GM19452 (cell line): ENCODE measurements at regions not wholly inside any gene's neighbourhood (a gene's known extent, or its start where the extent isn't known, plus 50 kb on each side); places are given as distances from the start of the nearest gene placed in this dataset.
"Not testable (repeated sequence)": the region's sequence is repeated elsewhere in the genome, so short reads cannot be mapped to it uniquely, and the experiment has no call there.

Experiments
- ATAC-seq: cut with Tn5 transposase; IDR thresholded peaks from one replicate; pipeline ENCODE4 v1.9.1; 2021; ENCODE audit not compliant: unreplicated experiment

GRCh38 chr5:135160036-135160675 is 126.1 kb upstream of the PITX1 start:
- no peak for ATAC-seq

- no peak for ATAC-seq
These were observed 125.6 kb upstream of the PITX1 start for GRCh38 chr5:135159626-135160025.

GRCh38 chr5:135158982-135159381 is 125.0 kb upstream of the PITX1 start:
- no peak for ATAC-seq

GRCh38 chr5:135158314-135158697 is 124.3 kb upstream of the PITX1 start:
- no peak for ATAC-seq

GRCh38 chr5:135157421-135158313 is 123.6 kb upstream of the PITX1 start:
- ATAC-seq: no peak

- no peak for ATAC-seq
These were observed 122.8 kb upstream of the PITX1 start for GRCh38 chr5:135156715-135157404.

- no peak for ATAC-seq
These were observed 122.3 kb upstream of the PITX1 start for GRCh38 chr5:135156337-135156714.

GRCh38 chr5:135155616-135156214 is 121.7 kb upstream of the PITX1 start:
- no peak for ATAC-seq

GRCh38 chr5:135154961-135155360 is 120.9 kb upstream of the PITX1 start:
- no peak for ATAC-seq

- no peak for ATAC-seq
These were observed 120.2 kb upstream of the PITX1 start for GRCh38 chr5:135154197-135154596.

GRCh38 chr5:135153661-135154060 is 119.6 kb upstream of the PITX1 start:
- no peak for ATAC-seq

GRCh38 chr5:135153259-135153658 is 119.2 kb upstream of the PITX1 start:
- ATAC-seq: no peak

GRCh38 chr5:135151660-135152059 is 117.6 kb upstream of the PITX1 start:
- not testable (repeated sequence) for ATAC-seq

GRCh38 chr5:135151256-135151655 is 117.2 kb upstream of the PITX1 start:
- no peak for ATAC-seq

- ATAC-seq: no peak
These were observed 116.7 kb upstream of the PITX1 start for GRCh38 chr5:135150767-135151166.

- ATAC-seq: no peak
These were observed 116.1 kb upstream of the PITX1 start for GRCh38 chr5:135149956-135150723.

- ATAC-seq: no peak
These were observed 115.4 kb upstream of the PITX1 start for GRCh38 chr5:135149229-135149955.

- ATAC-seq: no peak
These were observed 113.5 kb upstream of the PITX1 start for GRCh38 chr5:135147294-135148090.

- no peak for ATAC-seq
These were observed 112.0 kb upstream of the PITX1 start for GRCh38 chr5:135145985-135146384.
